GM18511 (cell line): ENCODE measurements at regions not wholly inside any gene's neighbourhood (a gene's known extent, or its start where the extent isn't known, plus 50 kb on each side); places are given as distances from the start of the nearest gene placed in this dataset.
"Not testable (repeated sequence)": the region's sequence is repeated elsewhere in the genome, so short reads cannot be mapped to it uniquely, and the experiment has no call there.

Experiments used
- ATAC-seq: cut with Tn5 transposase; IDR thresholded peaks from one replicate; pipeline ENCODE4 v1.9.1; 2021; ENCODE audit warnings: mild to moderate bottlenecking, moderate library complexity; ENCODE audit not compliant: unreplicated experiment

DNA sequence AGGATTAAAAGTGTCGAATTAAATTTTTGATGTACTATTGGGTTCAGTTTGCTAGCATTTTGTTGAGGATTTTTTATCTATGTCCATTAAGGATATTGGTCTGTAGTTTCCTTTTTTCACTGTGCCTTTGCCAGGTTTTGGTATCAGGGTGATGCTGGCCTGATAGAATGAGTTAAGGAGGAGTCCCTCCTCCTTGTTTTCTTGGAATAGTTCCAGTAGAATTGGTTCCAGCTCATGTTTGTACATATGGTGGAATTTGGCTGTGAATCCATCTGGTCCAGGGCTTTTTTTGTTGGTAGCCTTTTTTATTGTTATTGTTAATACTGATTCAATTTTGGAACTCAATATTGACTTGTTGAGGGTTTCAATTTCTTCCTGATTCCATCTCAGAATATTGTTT lies 141.8 kb downstream of the SIM1 start:
- no peak for ATAC-seq

- no peak for ATAC-seq
Observed at GRCh38 chr6:100320686-100321085, 144.0 kb downstream of the SIM1 start.

- ATAC-seq: no peak
Observed at GRCh38 chr6:100317031-100317430, 147.7 kb downstream of the SIM1 start.

- no peak for ATAC-seq
Observed at GRCh38 chr6:100314186-100314585, 150.5 kb downstream of the SIM1 start.

DNA sequence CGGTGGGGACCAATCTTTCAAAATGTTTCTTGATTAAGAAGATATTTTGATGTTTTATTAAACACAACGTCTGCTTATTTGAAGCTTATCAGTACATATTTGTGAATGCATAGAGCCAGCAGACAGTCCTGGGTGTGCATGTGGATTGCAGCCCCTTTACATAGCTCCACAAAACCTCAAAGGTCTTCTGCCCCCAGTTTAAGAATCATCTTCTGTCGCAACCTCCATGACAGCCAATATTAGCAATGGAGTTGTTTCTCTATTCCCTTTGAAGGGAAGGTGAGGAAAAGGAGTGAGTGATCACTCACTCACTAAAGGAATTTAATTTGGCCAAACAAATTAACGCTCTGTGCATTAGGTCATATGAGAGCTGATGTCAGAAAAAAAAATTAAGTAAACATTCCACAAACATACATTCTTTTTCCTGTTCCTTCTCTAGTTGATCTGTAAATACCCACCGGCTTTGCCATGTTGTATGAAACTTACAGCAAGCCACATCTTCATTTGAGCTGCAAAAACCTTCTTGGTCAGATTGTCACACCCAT lies 152.9 kb downstream of the SIM1 start:
- ATAC-seq: no peak

DNA sequence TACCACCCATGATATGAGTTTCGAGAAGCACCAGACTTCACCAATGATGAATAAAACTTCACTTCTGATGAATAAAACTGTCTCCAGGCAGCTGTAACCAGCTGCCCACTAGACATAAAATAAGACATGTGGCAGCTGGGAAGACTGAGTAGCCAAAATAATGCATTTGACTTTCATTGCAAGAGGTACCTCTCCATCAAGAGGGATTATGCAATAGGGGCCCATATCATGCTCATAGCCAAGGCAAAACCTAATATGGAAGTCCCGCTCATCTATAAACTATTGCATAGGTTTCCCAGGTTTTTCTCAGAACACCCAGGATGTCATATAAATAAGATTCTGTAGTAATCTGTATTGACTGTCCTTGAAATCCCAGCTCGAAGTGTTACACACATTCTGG lies 155.5 kb downstream of the SIM1 start:
- ATAC-seq: no peak

DNA sequence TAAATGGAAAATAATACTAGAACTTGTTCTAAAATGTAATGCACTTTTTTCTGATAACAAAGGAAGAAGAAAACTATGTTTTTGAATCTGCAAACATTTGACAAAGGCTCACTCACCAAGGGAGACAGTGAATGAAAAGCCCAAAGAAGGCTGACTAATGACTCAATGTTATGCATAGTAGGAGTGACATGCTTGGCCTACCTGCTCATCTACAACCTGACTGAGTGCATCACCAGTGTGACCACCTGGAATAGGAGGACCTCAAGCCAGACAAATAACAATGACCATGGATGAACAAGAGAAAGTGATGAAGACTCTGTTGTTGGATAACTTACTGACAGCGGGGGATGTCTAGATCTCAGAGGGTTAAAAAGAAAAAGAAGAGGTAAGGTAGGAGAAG lies 157.2 kb downstream of the SIM1 start:
- no peak for ATAC-seq

GRCh38 chr6:100305209-100305869 lies 159.4 kb downstream of the SIM1 start:
- no peak for ATAC-seq

GRCh38 chr6:100304575-100304974 lies 160.1 kb downstream of the SIM1 start:
- ATAC-seq: no peak

DNA sequence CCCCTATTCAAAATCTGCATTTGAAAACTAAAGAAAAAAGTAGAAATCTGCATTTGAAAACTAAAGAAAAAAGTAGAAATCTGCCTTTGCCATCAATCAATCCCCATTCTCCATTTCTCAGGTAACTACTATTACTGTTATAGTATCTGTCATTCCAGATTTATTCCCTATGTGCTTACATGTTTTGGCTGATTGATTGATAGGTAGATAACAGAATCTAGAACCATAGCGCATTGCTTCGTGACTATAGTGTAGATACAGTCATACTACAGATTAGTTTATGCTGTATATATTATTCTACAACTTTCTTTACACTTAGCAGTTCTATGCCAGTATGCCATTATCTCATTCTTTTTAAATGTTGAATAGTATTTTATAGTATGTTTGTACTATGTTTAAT lies 163.0 kb downstream of the SIM1 start:
- no peak for ATAC-seq

DNA sequence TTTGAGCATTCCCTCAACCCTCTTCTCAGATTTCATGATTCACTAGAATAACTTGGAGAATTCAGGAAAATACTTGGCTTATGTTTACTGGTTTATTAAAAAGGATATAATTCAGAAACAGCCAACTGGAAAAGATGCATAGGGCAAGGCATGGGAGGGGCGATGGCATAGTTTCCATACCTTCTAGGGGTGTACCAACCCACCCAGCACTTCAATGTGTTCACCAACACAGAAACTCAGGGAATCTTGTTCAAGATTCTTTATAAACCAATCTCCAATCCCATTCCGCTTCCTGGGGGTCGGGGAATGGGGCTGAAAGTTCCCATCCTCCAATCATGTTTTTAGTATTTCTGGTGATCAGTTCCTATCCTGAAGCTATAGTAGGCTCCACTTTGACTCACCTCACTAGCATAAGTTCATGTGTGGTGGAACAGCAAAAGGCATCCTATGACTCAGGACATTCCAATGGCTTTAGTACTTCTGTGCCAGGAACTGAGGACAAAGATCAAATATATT lies 164.4 kb downstream of the SIM1 start:
- no peak for ATAC-seq

- ATAC-seq: no peak
Observed at GRCh38 chr6:100296810-100297544, 167.7 kb downstream of the SIM1 start.

GRCh38 chr6:100295172-100295571 lies 169.5 kb downstream of the SIM1 start:
- ATAC-seq: not testable (repeated sequence)

DNA sequence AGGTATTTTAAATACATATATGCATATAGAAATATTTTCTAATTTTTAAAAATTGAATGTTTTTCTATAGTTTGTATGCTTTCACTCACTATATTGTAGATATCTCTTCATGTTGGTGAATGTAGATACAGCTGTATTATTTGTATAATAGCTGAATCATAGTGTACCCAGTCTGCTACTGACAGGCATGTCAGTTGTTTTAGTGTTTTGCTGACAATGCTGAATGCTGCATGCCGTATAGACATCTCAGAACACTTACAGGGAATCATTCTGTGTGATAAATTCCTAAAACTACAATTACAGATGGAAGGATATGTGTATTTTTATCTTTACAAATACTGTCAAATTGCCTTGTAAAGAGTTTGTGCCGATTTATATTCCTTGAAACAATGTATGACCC lies 175.4 kb downstream of the SIM1 start:
- no peak for ATAC-seq

DNA sequence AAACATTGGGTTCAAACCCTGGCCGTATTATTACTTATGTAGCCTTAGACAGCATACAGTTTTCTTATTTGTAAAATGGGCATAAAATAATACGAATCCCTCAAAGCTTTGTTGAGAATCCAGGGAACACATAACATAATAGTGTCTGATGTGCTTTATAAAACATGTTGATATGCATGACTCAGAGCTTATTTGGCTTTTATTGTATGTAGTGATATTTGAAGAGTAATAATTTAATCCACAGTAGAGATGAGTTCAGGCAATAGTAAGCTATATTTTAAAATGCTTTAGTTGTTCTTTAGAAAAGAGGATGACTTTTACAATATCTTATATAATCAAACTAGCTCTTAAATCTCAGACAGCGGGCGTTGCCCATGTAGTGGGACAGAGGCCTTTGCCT lies 176.4 kb downstream of the SIM1 start:
- no peak for ATAC-seq

DNA sequence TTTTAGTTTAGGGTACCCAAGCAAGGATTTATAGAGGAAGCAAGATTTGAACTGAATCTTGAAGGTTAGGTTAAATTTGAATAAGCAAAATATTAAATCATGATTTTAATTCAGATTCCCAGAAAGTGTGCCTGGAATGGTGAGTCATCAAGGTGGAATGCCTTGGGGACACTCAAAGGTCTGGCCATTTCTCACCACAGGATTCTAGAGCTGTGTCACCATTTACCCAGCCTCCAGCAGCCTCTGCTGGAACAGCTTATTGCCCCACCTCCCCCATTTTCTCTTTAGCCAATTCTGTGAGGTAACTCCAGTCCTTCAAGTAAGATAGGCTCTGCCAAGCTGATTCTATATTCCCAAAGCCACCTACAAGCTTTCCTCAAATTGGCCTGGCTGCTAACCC lies 181.4 kb downstream of the SIM1 start:
- ATAC-seq: no peak

DNA sequence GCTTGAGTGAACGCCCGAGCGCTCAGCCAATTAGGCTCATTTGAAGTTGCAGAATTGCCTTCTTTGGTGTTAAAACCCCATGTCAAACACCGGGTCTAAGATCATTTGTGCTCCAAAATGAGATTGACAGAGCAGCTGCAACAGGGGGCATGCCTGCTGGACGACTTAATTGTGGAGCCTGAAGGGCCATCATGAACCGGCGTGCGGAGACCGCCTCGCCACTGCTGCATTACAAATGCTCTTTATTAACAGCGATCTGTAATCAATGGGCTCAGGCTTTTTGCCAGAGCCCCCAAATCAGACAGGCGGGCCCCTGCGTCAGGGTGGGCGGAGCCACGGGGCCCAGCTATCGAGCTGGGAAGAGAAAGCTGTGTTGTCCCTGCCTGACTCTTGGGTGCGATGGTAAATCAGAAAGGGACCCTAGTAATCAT lies 183.2 kb downstream of the SIM1 start:
- no peak for ATAC-seq

DNA sequence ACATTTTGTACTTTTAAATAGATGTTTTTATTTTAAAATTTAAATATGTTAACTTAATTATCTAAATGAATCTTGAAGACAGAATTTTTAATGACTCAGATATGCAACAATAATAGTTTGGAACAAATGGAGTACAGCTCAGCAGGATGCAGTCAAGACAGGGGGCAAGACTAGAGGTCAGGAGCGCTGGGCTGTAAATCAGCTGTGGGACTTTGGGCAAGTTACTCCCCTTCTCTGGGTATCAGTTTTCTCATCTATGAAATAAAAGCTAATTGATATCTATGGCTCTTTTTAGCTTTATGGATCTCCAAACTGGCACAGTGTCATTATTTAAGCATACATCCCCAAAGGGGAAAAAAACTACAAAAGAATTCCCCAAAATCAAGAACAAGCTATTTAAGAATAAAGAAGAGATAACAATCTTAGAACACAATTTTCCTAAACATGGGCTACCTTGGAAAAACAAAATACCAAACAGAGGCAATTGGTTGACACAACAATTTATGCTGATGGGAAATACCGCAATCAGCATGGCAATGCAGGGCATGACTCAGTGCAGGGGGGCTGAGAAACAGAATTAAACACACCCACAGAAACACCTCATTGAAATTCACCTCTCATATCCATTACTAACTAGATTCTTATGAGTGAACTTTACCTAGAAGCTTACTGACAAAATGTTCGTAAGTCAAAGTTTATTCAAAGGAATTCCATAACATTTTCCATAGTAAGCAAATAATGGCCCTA lies 188.2 kb downstream of the SIM1 start:
- no peak for ATAC-seq

DNA sequence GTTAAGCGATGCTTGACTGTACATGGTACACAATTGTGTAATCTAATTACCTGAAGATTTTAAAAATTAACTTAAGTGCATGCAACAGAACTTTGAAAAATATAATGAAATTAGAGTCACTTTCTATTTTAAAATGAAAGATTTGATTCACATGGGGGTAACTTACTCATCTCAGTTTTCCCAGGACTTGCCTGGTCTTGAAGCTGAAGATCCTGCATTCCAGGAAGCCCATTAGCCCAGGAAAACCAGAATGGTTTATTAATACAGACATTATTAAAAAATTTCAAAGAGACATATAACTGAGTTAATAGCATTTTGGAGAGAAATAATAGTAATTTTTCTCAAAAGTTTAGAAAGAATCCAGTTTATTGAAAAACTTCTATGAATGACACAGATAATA lies 190.6 kb downstream of the SIM1 start:
- ATAC-seq: no peak

GRCh38 chr6:100271625-100272024 lies 193.1 kb downstream of the SIM1 start:
- no peak for ATAC-seq

DNA sequence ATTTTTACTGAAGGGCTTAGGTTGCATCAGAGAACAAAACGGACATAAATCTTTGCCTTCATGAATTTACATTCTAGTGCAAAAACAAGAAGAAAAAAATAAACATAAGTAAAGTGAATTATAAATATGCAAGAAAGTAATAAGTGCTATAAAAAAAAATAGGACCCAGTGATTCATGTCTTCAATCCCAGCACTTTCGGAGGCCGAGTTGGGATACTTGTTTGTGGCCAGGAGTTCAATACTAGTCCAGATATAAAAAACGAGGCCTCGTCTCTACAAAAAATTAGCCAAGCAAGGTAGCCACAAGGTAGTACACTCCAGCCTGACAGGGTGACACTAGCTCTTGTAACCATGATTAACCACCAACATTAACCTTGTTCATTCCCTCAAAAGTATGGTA lies 193.5 kb downstream of the SIM1 start:
- ATAC-seq: no peak
